ENCODE measurements at regions not wholly inside any gene's neighbourhood (a gene's known extent, or its start where the extent isn't known, plus 50 kb on each side); places are given as distances from the start of the nearest gene placed in this dataset.

DNA sequence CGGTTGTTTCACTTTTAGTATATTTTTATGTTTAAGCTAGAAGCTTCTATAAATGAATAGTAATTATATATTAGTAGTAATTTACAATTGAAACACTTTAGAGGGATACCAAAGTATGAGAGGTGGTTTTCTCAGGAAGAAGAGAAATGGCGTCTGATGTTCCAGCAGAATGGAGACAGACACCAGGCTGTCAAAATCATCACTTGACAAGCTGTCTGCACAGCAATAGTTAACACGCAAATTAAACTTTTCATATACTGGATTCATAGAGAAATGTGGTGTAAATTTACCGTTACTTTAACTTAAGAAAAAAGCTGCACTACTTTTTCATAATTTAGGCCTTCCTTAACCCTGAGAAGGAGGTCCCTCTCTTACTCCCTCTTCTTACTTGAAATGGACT lies 82.6 kb downstream of the FAM217A start:
- no peak overlapping the region for H2AFZ ChIP-seq (ENCODE audit: insufficient read depth, low read depth, low read length, poor library complexity, severe bottlenecking)
- no peaks in the 10 kb centered on the region for H3K4me1 Mint-ChIP-seq
- H3K79me2 ChIP-seq (ENCODE audit: insufficient read depth, low read length): no peaks in the 10 kb centered on the region
- H3K9me3 ChIP-seq (replicated peaks in 1 of 2; ENCODE audit: control insufficient read depth in 1 of 2, insufficient read depth in 1 of 2, low read length in 2 of 2): no peaks in the 10 kb centered on the region
- no peak overlapping the region for H3K27ac ChIP-seq (ENCODE audit: low read depth in 1 of 2, low read length in 2 of 2)
- TF ChIP-seq, protein P1, sequence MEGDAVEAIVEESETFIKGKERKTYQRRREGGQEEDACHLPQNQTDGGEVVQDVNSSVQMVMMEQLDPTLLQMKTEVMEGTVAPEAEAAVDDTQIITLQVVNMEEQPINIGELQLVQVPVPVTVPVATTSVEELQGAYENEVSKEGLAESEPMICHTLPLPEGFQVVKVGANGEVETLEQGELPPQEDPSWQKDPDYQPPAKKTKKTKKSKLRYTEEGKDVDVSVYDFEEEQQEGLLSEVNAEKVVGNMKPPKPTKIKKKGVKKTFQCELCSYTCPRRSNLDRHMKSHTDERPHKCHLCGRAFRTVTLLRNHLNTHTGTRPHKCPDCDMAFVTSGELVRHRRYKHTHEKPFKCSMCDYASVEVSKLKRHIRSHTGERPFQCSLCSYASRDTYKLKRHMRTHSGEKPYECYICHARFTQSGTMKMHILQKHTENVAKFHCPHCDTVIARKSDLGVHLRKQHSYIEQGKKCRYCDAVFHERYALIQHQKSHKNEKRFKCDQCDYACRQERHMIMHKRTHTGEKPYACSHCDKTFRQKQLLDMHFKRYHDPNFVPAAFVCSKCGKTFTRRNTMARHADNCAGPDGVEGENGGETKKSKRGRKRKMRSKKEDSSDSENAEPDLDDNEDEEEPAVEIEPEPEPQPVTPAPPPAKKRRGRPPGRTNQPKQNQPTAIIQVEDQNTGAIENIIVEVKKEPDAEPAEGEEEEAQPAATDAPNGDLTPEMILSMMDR (IDR thresholded peaks at IDR 0.05): no peak
- H3K4me3 Mint-ChIP-seq: no peak overlapping the region
- no peaks in the 10 kb centered on the region for H3K36me3 ChIP-seq (replicated peaks in 1 of 2; ENCODE audit: control insufficient read depth in 1 of 2, insufficient read depth in 2 of 2, low read length in 2 of 2)
- H3K4me2 ChIP-seq (replicated peaks; ENCODE audit: extremely low read depth, low read length, poor library complexity, severe bottlenecking): no peak overlapping the region
- DNase-seq: no peak
- no peaks in the 10 kb centered on the region for H3K4me1 ChIP-seq (ENCODE audit: control insufficient read depth in 1 of 2, insufficient read depth in 2 of 2, low read length in 2 of 2)
- peaks cover 0 to 2% (median 0%) of the 10 kb centered on the region in 3 donors for H3K27me3 Mint-ChIP-seq (ENCODE audit: low read depth in 3 of 3)
- intact Hi-C loops (cut with micrococcal nuclease): no loop called here
- no peak overlapping the region for H3K27ac Mint-ChIP-seq
- H3K36me3 Mint-ChIP-seq: no peaks in the 10 kb centered on the region
- H3K9ac ChIP-seq (ENCODE audit: insufficient read depth, low read length, poor library complexity, severe bottlenecking): no peak overlapping the region
- no CpG with 5 or more reads among the region's 4 CpGs for WGBS (ENCODE audit: insufficient coverage)
- peaks cover 0 to 2% (median 0%) of the 10 kb centered on the region in 7 donors for H3K9me3 Mint-ChIP-seq
- peaks cover 14% of the 10 kb centered on the region for H4K20me1 ChIP-seq (ENCODE audit: insufficient read depth, low read length)
- H3K27me3 ChIP-seq (ENCODE audit: control insufficient read depth in 2 of 2, insufficient read depth in 2 of 2, low read length in 2 of 2): no peaks in the 10 kb centered on the region
- H3K4me3 ChIP-seq (replicated peaks in 1 of 3; ENCODE audit: low read depth in 2 of 3, low read length in 3 of 3): no peak overlapping the region

DNA sequence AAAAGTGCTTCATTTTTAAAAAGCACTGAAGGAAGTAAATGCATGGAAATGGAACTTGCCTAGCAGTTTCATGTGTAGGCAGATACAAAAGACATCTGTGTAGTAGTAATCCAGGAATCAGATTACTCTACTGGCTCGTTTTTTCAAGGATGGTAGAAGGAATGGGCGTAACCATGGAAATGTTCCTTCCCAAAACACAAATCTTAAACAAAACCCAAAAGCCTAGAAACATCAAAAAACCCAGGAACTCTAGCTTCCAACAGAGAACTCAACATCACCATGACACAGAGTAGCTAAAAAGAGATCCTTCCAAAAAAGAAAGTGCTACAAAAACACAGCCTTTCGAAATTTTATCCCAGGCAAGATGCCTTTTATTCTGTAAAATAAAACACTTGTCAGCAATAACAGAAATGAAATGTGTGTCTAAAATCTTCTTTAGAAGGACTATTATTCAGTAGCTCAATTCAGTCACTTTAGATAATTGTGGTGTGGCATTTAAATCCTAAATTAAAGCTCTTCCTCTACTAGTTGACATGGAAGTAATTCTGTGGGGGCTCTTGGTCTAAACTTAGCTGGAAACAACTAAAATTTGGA lies 81.7 kb downstream of the FAM217A start:
- H3K4me1 Mint-ChIP-seq: peaks cover 3% of the 10 kb centered on the region
- H3K27me3 Mint-ChIP-seq (ENCODE audit: low read depth in 3 of 3): peaks cover 0 to 2% (median 0%) of the 10 kb centered on the region in 3 donors
- H3K36me3 ChIP-seq (replicated peaks in 1 of 2; ENCODE audit: control insufficient read depth in 1 of 2, insufficient read depth in 2 of 2, low read length in 2 of 2): no peaks in the 10 kb centered on the region
- H3K9me3 Mint-ChIP-seq: peaks cover 0 to 2% (median 0%) of the 10 kb centered on the region in 7 donors
- no peak overlapping the region for H3K9ac ChIP-seq (ENCODE audit: insufficient read depth, low read length, poor library complexity, severe bottlenecking)
- H3K27ac Mint-ChIP-seq: no peak overlapping the region
- no peaks in the 10 kb centered on the region for H3K79me2 ChIP-seq (ENCODE audit: insufficient read depth, low read length)
- H3K4me3 ChIP-seq (replicated peaks in 1 of 3; ENCODE audit: low read depth in 2 of 3, low read length in 3 of 3): no peak overlapping the region
- no peaks in the 10 kb centered on the region for H3K9me3 ChIP-seq (replicated peaks in 1 of 2; ENCODE audit: control insufficient read depth in 1 of 2, insufficient read depth in 1 of 2, low read length in 2 of 2)
- DNase-seq: no peak
- no peaks in the 10 kb centered on the region for H3K36me3 Mint-ChIP-seq
- H3K27me3 ChIP-seq (ENCODE audit: control insufficient read depth in 2 of 2, insufficient read depth in 2 of 2, low read length in 2 of 2): no peaks in the 10 kb centered on the region
- TF ChIP-seq, protein P1 (IDR thresholded peaks at IDR 0.05): no peak
- H4K20me1 ChIP-seq (ENCODE audit: insufficient read depth, low read length): peaks cover 14% of the 10 kb centered on the region
- H3K4me2 ChIP-seq (replicated peaks; ENCODE audit: extremely low read depth, low read length, poor library complexity, severe bottlenecking): no peak overlapping the region
- WGBS (ENCODE audit: insufficient coverage): 100% methylated on average over 1 of the region's 3 CpGs
- peaks cover 0 to 3% of the 10 kb centered on the region in 2 donors for H3K4me1 ChIP-seq (ENCODE audit: control insufficient read depth in 1 of 2, insufficient read depth in 2 of 2, low read length in 2 of 2)
- H3K4me3 Mint-ChIP-seq: no peak overlapping the region
- no peak overlapping the region for H2AFZ ChIP-seq (ENCODE audit: insufficient read depth, low read depth, low read length, poor library complexity, severe bottlenecking)
- no peak overlapping the region for H3K27ac ChIP-seq (ENCODE audit: low read depth in 1 of 2, low read length in 2 of 2)
- intact Hi-C loops (cut with micrococcal nuclease): no loop called here
